Ureter (tissue), 1 donor: ENCODE measurements at regions not wholly inside any gene's neighbourhood (a gene's known extent, or its start where the extent isn't known, plus 50 kb on each side); places are given as distances from the start of the nearest gene placed in this dataset.
"Not testable (repeated sequence)": the region's sequence is repeated elsewhere in the genome, so short reads cannot be mapped to it uniquely, and the experiment has no call there.

ENCODE experiments used
- DNase-seq: peaks from one replicate; pipeline ENCODE4 v3.0.0-alpha.2; 2020; ENCODE audit warnings: low spot score
- donor health status: DM: yes; HTN: yes; CAD: no.

GRCh38 chr5:118552731-118553360, 435.5 kb downstream of the DTWD2 start:
- no peak for DNase-seq

- no peak for DNase-seq
Measured at GRCh38 chr5:118552146-118552545, 436.2 kb downstream of the DTWD2 start.

- no peak for DNase-seq
Measured at GRCh38 chr5:118551716-118552115, 436.6 kb downstream of the DTWD2 start.

- no peak for DNase-seq
Measured at GRCh38 chr5:118551031-118551430, 437.3 kb downstream of the DTWD2 start.

GRCh38 chr5:118548761-118549720, 439.3 kb downstream of the DTWD2 start:
- no peak for DNase-seq

- no peak for DNase-seq
Measured at GRCh38 chr5:118545470-118545869, 442.9 kb downstream of the DTWD2 start.

- DNase-seq = no peak
Measured at GRCh38 chr5:118544887-118545449, 443.4 kb downstream of the DTWD2 start.

GRCh38 chr5:118533923-118534322, 454.4 kb downstream of the DTWD2 start:
- DNase-seq = no peak

- DNase-seq = no peak
Measured at GRCh38 chr5:118533156-118533555, 455.2 kb downstream of the DTWD2 start.

GRCh38 chr5:118531276-118531675, 457.1 kb downstream of the DTWD2 start:
- DNase-seq = no peak

- no peak for DNase-seq
Measured at GRCh38 chr5:118529361-118530144, 458.8 kb downstream of the DTWD2 start.

- DNase-seq = no peak
Measured at GRCh38 chr5:118522626-118523025, 465.7 kb downstream of the DTWD2 start.

GRCh38 chr5:118520771-118521415, 467.5 kb downstream of the DTWD2 start:
- DNase-seq = no peak

- no peak for DNase-seq
Measured at GRCh38 chr5:118519466-118519865, 468.9 kb downstream of the DTWD2 start.

- no peak for DNase-seq
Measured at GRCh38 chr5:118518720-118519119, 469.6 kb downstream of the DTWD2 start.

GRCh38 chr5:118511846-118512245, 476.5 kb downstream of the DTWD2 start:
- no peak for DNase-seq

- DNase-seq = no peak
Measured at GRCh38 chr5:118506217-118506852, 482.0 kb downstream of the DTWD2 start.

GRCh38 chr5:118502232-118502631, 486.1 kb downstream of the DTWD2 start:
- not testable (repeated sequence) for DNase-seq

GRCh38 chr5:118491351-118491750, 497.0 kb downstream of the DTWD2 start:
- DNase-seq = no peak

- DNase-seq = no peak
Measured at GRCh38 chr5:118486647-118487225, 501.6 kb downstream of the DTWD2 start.

- DNase-seq = no peak
Measured at GRCh38 chr5:118479285-118479684, 509.1 kb downstream of the DTWD2 start.
